Femur (tissue), 1 donor: ENCODE measurements at regions not wholly inside any gene's neighbourhood (a gene's known extent, or its start where the extent isn't known, plus 50 kb on each side); places are given as distances from the start of the nearest gene placed in this dataset.

ENCODE experiments used
- DNase-seq: peaks from one replicate; pipeline ENCODE4 v3.0.0-alpha.2; 2017

DNA sequence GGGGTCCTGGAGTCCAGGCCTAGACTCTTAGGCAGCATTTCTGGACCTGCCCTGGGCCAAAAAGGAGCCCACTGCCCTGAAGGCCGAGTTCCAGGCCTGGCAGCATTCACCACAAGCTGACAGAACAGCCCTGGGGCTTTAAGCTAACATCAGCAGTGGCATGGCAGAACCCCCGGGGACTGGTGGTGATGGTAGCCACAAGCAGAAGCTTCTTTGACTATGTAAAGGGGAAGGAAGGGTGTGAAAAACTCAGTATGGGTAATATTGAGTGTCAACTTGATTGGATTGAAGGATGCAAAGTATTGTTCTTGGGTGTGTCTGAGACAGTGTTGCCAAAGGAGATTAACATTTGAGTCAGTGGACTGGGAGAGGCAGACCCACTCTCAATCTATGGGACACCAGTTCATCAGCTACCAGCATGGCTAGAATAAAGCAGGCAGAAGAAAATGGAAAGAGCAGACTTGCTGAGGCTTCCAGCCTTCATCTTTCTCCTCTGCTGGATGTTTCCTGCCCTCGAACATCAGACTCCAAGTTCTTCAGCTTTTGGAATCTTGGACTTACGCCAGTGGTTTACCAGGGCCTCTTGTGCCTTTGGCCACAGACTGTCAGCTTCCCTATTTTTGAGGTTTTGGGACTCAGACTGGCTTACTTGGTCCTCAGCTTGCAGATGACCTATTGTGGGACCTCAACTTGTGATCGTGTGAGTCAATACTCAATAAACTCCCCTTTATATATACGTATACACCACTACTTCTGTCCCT is 661.0 kb upstream of the C9orf72 start:
- DNase-seq: no peak

DNA sequence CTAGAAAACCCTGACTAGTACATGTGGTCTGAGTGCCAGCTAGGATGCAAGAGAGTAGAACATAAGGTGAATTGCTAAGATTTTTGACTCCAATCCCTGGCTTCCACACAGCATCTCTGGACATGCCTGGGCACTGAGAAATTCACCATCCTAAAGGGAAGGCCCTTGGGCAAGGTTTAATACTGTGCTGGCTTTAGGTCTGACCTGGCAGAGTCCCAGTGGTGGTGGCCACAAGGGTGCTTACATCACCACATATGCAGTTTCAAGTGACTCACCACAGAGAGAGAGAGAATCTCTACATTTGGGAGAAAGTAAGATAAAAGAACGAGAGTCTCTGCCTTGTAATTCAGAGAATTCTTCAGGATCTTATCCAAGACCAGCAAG is 661.6 kb upstream of the C9orf72 start:
- DNase-seq: peak; percentile 21

DNA sequence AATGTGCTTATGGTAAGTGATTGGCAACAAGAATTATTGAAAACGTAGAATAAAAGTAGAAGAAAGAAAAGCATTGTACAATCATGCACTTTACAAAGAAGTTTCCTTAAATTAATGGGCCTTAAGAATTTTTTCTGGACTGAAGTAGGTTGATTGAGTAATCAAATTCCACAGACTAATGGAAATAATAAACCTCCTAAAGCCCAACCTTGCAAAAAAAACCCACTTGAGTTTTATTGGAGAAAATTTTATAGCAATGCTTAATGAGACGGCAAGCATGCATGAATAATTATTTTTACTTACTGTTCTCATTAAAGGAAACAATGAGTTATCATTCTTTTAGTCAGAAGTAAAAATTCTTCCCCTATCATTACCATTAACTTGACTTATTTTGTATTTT is 676.1 kb upstream of the C9orf72 start:
- DNase-seq: no peak

DNA sequence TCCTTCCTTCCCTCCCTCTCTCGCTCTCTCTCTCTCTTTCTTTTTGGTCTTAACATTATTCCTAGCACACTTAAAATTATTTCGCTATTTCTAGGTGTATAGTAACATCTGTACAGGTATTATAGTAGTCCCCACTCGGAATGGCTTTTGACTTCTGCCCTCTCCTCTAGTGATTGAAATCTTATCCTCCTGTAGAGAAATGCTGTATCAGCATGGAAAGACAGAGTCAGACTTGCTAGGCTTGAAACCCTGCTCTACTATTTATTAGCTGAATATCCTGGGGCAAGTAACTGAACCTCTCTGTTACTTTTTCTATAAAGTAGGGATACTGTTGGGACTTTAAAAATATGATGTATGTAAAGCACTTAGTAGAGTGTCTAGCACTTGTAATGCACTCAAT is 681.9 kb upstream of the C9orf72 start:
- DNase-seq: no peak

DNA sequence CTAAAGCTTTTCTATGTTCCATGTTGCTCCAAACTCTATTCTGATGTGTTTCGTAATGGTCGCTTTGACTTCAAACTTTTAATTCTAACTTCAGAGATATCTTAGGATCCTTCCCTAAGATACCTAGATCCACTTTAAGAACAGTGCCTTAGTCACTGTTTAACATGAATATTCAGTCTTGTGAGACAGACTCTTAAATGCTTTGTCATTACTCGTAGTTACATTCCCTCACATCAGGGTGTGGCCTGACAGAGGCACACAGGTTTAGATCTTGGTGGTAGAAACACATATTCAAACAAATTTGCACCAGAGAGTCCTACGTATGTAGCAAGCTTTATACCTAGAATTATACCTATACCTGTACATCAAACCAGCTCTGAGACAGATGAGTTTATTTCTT is 687.0 kb upstream of the C9orf72 start:
- no peak for DNase-seq

DNA sequence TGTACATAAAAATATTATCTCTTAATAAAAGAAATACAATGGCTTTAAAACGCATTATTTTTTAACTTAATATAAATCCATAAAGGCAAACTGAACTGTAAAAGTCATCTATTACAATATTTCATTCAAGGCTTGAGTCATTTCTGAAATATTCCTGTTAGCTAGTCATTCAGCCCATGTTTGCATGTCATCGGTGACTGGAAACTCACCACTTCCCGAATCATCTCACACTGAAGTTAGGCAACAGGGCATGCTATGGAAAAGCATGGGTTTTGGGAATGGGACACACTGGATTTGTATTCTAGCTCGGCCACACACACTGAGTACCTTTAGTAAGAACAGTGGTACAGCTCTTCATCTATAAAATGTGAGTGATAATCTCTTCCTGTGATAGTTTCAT is 691.1 kb upstream of the C9orf72 start:
- no peak for DNase-seq

DNA sequence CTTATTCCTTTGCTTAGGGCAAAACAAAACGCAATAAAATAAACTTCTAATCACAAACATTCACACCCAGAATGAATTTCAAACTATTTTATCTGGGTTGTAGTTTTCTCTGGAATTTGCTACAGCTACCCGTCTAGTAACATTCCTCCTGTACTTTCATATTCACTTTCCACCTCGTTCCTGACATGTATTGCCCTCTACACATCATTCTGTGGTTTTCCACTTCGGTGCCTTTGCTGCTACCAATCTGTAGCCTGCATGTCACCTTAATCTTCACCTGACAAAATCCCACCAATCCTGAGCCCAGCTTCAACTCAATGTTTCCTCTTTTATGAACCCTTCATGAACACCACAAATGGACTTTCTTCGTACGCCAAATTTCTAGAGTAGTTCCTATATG is 694.1 kb upstream of the C9orf72 start:
- DNase-seq: no peak

DNA sequence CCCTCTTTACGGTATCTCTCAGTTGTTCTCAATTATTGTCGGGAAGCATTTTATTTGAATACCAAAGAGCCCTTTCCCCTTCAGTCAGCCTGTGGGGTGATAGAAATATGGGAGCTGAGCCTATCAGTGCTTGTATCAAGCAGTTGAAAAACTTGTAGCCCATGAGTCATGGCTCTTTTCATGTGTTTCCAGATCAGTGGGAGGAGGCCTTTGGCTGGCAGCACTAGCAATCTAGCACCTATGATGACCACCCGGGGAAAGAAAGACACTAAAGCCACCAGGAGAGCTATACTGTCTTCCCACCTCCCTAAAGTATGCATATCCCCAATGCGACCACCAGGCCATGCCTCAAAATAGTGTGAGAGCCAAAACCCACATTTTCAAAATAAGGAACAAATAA is 696.9 kb upstream of the C9orf72 start:
- no peak for DNase-seq

DNA sequence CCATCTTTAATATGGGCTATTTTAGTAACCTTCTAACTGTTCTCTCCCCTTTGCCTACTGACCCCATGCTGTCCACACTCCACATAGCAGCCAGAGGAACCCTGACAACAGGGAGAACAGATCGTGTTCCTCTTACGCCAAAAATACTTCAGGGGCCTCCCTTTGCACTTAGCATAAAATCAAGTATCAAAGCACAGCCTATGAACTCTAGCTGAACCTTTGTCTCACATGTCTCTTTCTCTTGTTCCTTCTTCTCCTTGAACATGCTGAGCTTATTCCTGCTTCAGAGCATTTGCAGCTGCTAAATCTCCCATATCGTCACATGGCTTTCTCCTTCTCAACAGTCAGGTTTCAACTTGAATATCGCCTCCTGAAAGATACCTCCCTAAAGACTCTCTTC is 698.8 kb upstream of the C9orf72 start:
- no peak for DNase-seq

DNA sequence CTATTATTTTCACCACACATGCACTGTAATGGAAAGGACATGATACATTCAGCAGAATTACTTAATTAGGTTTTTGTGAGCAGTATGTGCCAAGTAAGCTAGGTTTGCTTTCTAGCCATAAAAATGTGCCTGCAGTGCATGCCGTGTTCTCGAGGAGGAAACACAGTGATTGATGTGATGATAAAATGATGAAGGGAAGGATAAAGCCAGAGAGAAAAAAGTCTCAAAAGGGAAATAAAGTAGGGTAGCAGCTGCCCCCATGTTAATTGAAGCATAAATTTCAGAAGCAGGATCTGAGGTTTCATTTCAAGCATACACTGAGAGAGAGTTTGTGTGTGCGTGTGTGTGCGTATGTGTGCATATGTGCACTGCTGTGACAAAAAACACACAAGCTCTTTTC is 714.2 kb upstream of the C9orf72 start:
- DNase-seq: no peak

DNA sequence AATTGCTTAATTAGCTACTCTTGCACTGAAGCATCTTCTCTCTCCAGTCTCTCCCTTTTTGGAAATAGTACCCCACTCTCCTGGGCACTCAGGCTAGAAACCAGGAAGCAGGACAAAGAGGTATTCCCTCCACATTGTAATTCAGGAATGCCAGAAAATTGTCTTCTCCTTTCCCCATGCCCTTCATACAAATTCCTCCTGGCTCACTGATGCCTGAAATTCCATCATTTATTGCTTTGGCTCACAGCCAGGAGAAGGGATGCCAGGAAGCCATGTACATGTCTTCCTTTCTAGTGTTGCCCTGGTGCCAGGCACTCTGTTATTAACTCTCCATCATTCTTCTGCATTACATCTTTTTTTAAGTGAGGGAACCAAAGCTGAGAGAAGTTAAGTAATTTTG is 716.5 kb upstream of the C9orf72 start:
- DNase-seq: no peak

DNA sequence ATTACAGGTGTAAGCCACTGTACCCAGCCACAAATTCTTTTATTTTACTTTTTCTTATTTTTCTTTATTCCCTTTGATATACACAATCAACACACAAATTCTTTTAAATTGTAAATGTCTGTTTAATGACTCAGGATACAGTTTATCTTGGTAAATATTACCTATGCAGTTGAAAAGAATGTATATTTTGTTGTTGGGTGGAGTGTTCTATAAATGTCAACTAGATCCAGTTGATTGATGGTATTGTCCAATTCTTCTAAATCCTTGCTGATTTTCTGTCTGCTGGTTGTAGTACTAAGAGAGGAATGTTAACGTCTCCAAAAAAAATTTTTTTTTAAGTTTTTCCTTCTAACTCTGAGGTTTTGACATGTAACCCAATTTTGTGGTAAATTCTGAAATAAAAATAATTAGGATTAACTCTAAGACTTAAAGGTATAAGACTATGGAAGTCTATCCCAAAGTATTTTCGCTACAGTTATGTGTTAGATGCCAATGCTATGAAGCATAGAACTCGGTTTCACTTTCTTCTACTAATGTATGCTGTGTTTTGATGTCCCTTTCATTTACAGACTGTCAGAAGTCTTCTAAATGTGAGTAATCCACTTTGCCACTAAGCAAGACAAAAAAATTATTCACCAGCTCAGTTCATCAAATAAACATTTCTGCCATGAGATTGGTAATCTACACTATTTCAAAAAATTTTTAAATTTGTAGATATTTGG is 720.2 kb upstream of the C9orf72 start:
- no peak for DNase-seq

DNA sequence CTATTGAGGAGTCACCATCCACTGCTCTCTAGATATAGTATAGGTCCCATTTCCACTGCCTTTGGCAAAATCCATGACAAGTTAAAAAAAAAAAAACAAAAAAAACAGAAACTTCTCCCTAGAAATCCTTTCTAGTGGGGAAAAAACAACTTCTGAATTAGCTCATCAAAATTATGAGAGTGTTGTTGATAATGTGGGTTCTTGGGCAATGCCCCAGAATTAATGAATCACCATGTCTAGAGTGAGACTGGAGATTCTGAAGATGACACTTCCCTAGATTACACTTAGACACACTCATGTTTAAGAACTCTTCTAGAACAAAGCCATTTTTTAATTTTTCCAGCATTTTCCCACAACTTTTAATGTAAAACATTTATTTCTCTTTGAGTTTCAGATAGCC is 728.0 kb upstream of the C9orf72 start:
- no peak for DNase-seq

DNA sequence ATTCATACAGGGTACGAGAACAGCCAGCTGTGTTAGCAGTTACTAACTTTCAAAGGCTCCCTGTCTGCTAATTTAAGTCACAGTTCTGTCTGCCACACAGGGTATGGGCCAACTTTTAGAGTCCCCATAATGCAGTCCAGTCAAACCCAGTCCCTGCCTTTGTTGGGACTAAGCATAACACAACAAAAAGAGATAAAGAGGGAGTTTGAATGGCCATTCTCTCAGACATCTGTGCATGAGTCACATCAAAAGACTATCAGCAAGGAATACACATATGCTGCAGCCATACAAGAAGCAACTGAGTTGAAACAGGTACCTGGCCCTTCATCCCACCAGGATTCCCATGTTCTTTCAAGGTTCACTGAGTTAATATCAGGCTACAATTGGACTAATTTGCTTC is 744.5 kb upstream of the C9orf72 start:
- no peak for DNase-seq

DNA sequence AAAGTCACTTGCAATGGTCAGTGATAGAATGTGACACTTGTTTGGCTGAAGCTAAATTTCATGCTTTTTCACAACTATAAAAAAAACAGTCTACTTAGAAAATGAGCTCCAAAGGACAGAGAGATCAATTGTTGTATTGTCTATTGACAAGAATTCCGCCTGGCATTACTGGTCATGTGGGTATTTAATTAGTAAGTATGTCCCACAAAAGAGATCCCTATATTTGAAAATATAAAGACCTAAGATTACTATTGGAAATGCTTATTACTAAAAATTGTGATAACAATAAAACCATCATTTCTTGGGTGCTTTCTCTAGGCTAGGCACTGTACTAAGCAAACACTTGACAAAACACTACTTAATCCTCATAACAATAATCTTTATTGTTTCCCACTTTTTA is 745.2 kb upstream of the C9orf72 start:
- DNase-seq: no peak

DNA sequence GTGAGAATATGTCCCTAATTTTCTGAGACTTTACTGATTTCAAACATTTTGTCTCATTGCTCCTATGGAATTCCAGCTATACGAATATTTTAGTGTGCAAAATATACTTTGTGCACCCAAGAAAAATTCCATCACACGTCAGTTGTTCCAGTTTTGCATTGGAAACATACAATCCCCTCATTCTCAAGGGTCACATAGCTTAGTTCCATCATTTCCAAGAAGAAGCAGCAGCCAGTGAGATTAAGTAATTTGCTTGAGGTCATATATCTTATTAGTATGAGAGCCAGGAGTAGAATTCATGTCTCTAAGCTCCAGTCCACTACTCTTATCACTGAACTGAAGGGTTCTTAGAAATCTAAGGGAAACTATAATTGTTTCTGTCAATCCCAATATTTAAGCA is 746.7 kb upstream of the C9orf72 start:
- DNase-seq: no peak

DNA sequence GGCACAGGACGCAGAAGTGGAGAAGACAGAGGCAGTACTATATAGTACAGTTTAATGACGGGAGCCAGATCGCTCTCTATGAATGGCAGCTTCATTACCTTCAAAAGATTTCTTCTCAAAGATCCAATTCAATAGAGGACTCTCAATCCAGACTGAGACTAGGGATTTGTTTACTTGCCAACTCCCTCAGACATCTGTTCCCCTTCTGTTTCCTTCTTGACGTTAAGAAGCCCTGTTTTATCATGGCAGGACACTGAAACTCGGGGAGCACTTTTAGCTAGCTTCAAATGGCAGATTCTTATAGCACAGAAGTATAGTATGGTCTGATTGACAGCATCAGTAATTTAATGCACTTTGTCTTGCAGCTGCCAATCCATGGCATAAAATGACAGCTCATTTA is 747.3 kb upstream of the C9orf72 start:
- no peak for DNase-seq

DNA sequence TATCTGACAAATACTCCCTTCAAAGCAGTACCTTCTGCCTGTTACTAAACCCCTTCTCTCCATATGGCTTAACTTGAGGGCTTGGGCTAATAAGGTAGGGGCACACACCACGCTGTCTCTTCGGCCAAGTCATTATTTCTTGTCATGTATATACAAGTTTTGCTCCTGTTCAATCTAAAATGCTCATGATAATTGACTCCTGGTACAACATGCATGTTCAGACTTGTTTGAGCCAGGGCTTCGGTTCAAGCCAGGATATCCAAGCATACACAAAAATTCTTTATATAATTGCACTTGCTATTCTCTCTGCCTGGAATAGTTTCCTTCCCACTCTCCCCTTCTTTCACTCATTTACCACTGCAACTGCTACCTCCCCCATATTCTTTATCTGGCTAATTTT is 756.0 kb upstream of the C9orf72 start:
- no peak for DNase-seq

DNA sequence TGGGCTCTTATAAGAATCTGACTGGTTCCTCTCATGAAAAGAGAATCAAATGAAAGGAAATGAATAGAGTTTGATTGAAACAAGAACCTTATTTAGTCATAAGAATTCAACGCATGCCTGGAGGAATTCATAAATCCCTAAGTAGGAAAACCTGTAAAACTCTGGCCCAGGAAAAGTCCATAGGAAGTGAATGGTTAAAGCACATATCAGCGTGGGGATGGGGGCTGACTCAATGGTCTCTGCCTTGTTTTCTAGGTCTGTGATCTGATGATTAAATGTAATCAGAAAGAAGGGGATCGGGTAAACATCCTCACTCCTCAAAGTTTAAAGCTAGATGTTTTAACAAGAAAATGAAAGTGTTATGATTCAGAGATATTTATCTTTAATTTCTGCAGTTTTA is 759.4 kb upstream of the C9orf72 start:
- DNase-seq: no peak

DNA sequence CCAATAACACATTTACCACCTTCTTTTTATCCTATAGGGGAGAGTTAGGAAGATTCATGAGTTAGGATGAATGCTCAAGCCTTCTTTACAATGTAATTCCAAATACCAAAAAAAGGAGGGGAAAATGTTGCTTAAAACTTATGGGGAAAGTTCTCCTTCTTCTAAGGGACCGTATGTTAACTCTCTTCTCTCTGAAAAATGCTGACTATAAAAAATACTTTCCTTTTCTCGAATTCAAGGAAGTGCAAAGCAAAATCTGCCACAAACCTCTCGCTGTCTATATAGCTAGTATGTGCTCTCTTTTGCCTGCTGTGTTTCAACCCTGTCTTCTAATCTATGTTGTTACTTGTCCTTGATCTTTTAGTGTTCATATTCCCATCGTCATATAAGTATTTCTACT is 768.6 kb upstream of the C9orf72 start:
- no peak for DNase-seq

DNA sequence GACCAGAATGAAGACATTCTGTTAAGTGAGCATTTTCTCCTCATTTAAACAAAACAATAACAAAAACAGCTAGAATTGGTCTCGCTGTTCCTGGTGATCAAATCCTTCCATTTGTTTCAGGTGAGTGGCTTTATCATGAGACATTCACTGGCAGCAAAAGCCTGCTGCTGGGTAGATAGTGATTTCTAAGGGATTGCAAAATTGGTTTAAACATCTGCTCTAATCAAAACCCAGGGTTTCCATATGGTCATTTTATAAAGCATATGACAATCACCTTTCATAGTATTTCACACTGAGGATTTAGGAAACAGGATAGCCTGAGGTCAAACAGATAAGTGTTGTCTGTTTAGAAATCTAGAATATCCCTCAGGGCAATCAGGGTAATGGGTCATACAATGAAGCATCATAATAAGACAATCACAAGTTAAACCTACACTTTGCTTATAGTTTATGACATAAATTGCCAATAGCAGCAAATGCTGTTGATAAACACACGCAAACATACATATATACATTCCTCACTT is 769.6 kb upstream of the C9orf72 start:
- DNase-seq: no peak

DNA sequence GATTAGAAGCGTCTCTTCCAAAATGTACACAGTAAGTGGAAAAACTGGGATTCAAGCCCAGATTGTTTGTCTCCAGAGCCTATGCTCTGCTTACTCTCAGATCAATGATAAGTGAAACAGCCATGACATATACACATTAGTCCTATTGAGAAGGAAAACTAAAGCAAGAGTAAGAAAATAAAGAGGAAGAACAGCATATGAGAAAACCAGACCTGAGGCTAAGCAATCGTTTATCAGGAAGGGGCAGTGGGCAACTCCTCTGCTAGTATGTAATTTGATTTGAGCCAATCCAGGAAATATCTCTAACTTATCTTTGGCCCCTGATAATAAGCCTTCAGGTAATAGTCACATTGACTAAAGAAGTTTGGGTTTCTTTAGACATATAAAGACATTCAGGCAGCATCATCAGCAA is 789.9 kb upstream of the C9orf72 start:
- no peak for DNase-seq

DNA sequence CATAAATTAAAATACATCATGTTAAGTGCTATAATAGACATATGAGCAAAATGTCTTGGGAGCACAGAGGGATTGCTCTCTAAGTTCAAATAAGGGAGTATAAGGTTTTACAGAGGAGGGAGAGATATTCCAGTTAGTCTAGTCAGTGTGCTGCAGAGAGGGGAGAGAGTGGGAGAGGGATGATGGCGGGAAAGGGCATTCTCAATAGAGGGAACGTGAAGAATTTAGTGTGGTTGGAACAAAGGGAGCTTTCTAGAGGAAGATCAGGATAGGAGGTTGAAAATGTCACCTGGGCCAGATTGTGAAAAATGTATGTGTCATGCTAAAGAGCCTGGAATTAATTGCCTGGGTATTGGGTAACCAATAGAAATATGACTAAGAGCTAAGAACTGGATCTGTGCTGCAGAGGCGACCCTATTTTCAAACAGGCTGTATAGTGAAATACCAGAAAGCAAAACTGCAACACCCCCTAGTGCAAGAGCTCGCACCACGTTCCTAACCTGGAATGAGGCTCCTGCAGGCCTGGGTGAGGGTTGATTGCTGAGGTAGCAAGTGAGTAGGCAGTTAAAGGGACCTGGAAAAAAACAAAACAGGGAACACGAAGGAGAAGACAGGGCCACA is 791.8 kb upstream of the C9orf72 start:
- no peak for DNase-seq

DNA sequence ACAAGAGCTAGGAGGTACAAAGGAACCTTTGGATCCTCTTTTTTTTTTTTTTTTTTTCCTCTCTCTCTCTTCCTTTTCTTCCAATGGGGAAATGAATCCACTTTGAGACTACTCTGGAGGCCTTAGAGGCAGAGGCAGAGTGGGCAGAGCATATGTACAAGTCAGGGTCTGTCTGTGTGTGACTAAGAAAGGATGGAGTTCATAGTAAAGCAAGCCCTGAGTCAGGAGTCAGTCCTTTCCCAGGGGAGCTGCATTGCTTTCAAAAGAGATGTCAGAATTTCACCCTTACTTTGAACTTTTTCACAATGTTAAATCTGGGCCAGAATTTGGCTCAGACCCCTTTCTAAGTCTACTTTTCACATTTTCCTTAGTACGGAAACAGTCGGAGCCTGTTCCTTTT is 792.4 kb upstream of the C9orf72 start:
- DNase-seq: no peak
